ENCODE measurements at regions not wholly inside any gene's neighbourhood (a gene's known extent, or its start where the extent isn't known, plus 50 kb on each side); places are given as distances from the start of the nearest gene placed in this dataset.

- TF ChIP-seq, protein P1, sequence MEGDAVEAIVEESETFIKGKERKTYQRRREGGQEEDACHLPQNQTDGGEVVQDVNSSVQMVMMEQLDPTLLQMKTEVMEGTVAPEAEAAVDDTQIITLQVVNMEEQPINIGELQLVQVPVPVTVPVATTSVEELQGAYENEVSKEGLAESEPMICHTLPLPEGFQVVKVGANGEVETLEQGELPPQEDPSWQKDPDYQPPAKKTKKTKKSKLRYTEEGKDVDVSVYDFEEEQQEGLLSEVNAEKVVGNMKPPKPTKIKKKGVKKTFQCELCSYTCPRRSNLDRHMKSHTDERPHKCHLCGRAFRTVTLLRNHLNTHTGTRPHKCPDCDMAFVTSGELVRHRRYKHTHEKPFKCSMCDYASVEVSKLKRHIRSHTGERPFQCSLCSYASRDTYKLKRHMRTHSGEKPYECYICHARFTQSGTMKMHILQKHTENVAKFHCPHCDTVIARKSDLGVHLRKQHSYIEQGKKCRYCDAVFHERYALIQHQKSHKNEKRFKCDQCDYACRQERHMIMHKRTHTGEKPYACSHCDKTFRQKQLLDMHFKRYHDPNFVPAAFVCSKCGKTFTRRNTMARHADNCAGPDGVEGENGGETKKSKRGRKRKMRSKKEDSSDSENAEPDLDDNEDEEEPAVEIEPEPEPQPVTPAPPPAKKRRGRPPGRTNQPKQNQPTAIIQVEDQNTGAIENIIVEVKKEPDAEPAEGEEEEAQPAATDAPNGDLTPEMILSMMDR (IDR thresholded peaks at IDR 0.05): no peak
- TF ChIP-seq POLR2A (IDR thresholded peaks at IDR 0.05): no peak
- no peak for TF ChIP-seq POLR2AphosphoS5 (IDR thresholded peaks at IDR 0.05)
These were observed 216.2 kb downstream of the DUSP6 start for GRCh38 chr12:89135976-89136634.

Data from gastroesophageal sphincter (tissue), 3 donors.